Sigmoid colon (tissue), 4 donors: ENCODE measurements at regions not wholly inside any gene's neighbourhood (a gene's known extent, or its start where the extent isn't known, plus 50 kb on each side); places are given as distances from the start of the nearest gene placed in this dataset.

Experiments used
- POLR2A ChIP-seq, 2 donors: fragments of 450-650 bp; IDR thresholded peaks; one replicate each; pipeline ENCODE4 v1.6.1; 2016; ENCODE audit warnings: antibody characterized with exemption in 2 of 2, mild to moderate bottlenecking in 2 of 2, moderate library complexity in 2 of 2
- POLR2AphosphoS5 ChIP-seq, 4 donors: sonication (generic); formaldehyde crosslinking; IDR thresholded peaks; one replicate each; pipeline ENCODE4 v1.6.1; 2017; ENCODE audit warnings: antibody characterized with exemption in 4 of 4

DNA sequence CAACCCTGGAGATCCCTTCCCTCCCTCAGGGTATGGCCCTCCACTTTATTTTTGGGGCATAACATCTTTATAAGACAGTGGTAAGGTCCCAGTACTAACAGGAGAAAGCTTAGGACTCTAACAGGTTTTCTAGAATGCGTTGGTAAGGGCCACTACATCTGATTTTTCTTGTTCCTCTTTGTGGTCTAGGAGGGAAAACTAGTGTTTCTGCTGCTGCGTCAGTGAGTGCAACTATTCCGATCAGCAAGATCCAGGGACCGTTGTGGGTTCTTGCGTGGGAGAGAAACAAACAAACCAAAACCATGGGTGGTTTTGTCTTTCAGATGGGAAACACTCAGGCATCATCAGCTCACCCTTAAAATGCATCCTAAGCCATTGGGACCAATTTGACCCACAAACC lies 123.6 kb upstream of the SLC16A7 start:
- TF ChIP-seq POLR2AphosphoS5 (IDR thresholded peaks at IDR 0.05), result no peak
- TF ChIP-seq POLR2A (IDR thresholded peaks at IDR 0.05), result no peak
